ENCODE measurements at regions not wholly inside any gene's neighbourhood (a gene's known extent, or its start where the extent isn't known, plus 50 kb on each side); places are given as distances from the start of the nearest gene placed in this dataset.
"Not testable (repeated sequence)": the region's sequence is repeated elsewhere in the genome, so short reads cannot be mapped to it uniquely, and the experiment has no call there.

DNA sequence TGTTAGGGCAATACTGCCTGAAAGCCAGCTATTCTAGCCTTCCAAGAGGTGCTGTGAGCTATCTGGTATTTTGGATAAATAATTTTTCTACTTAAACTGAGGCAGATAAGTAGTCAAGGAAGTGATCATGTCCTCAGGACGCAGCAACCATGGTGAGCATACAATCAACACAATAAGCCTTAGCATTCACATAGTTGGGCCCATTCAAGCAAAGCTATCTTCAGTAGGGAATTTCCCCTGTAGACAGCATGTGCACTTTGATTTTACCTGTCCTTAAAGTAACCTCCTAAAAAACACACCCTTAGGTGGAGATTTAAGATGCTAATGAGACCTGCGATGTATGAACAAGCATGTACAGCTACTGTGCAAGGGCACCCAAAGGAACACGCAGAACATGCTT is 76.2 kb upstream of the HCN1 start:
- H2AK5ac ChIP-seq (ENCODE audit: low read depth, low read length): no peak overlapping the region
- no peak overlapping the region for H2BK15ac ChIP-seq (ENCODE audit: low read length)
- no peaks in the 10 kb centered on the region for H3K36me3 ChIP-seq (replicated peaks in 1 of 2; ENCODE audit: control insufficient read depth in 2 of 2, insufficient read depth in 2 of 2, low read length in 2 of 2)
- no peak overlapping the region for H3K4me3 ChIP-seq (ENCODE audit: low read length in 2 of 2)
- no peak overlapping the region for H2BK120ac ChIP-seq (ENCODE audit: low read depth, low read length)
- H3K27me3 ChIP-seq (ENCODE audit: control insufficient read depth in 3 of 3, insufficient read depth in 3 of 3, low read depth in 1 of 3, low read length in 3 of 3): no peaks in the 10 kb centered on the region
- H3K27ac ChIP-seq (replicated peaks; ENCODE audit: low read length): no peak overlapping the region
- no peaks in the 10 kb centered on the region for H3K79me1 ChIP-seq (ENCODE audit: low read depth, low read length)
- no CpG with 5 or more reads among the region's 3 CpGs for WGBS, 2 donors (ENCODE audit: extremely low coverage in 2 of 2, insufficient read length in 2 of 2, insufficient replicate concordance in 1 of 2)
- no peak overlapping the region for H3K9ac ChIP-seq (ENCODE audit: low read depth, low read length, poor library complexity)
- H2BK5ac ChIP-seq (ENCODE audit: low read length): no peak overlapping the region
- no peak overlapping the region for H3K14ac ChIP-seq (ENCODE audit: low read length)
- DNase-seq (ENCODE audit: low spot score): no peak
- H3K9me3 ChIP-seq (replicated peaks in 1 of 2; ENCODE audit: control insufficient read depth in 2 of 2, insufficient read depth in 1 of 2, low read depth in 1 of 2, low read length in 2 of 2): no peaks in the 10 kb centered on the region
- no peak overlapping the region for H3K4me2 ChIP-seq (ENCODE audit: insufficient read depth, low read length, poor library complexity, severe bottlenecking)
- H2BK12ac ChIP-seq (ENCODE audit: low read length): no peak overlapping the region
- H4K91ac ChIP-seq (ENCODE audit: low read depth, low read length, poor library complexity): no peak overlapping the region
- H4K8ac ChIP-seq (ENCODE audit: low read depth, low read length): no peak overlapping the region
- H3K4me1 ChIP-seq (ENCODE audit: control insufficient read depth in 2 of 2, insufficient read depth in 1 of 2, low read depth in 1 of 2, low read length in 2 of 2): no peaks in the 10 kb centered on the region
- no peak overlapping the region for H3K23ac ChIP-seq (ENCODE audit: low read depth, low read length, poor library complexity)
- no peak overlapping the region for H3K18ac ChIP-seq (ENCODE audit: low read length)
- H2AFZ ChIP-seq (ENCODE audit: low read length): no peak overlapping the region
- no peak overlapping the region for H3K4ac ChIP-seq (ENCODE audit: low read length)

DNA sequence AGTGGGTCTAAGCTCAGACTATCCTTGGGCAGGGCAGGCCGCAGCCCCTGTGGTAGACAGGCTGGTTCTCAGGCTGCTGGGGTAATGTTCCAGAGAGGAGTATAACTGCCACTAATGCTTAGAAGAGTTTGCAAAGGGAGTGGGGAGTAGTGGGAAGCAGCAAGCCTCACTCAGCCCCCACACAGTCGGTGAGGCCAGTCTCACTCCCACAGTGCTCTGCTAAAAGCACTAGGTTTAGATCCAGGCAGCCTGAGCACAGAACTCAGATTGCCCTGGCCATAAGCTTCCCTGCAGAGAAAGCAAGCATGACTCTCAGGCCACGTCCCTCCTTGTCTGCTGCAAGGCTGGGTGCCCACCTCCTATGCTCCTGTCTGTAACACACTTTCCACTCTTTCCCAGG is 69.4 kb upstream of the HCN1 start:
- Histone ChIP-seq H3K9ac (ENCODE audit: low read depth, low read length, poor library complexity) (no peak overlapping the region), H3K18ac (ENCODE audit: low read length) (no peak overlapping the region)
- WGBS, 2 donors (ENCODE audit: extremely low coverage in 2 of 2, insufficient read length in 2 of 2, insufficient replicate concordance in 1 of 2): no CpG with 5 or more reads among the region's 3 CpGs

DNA sequence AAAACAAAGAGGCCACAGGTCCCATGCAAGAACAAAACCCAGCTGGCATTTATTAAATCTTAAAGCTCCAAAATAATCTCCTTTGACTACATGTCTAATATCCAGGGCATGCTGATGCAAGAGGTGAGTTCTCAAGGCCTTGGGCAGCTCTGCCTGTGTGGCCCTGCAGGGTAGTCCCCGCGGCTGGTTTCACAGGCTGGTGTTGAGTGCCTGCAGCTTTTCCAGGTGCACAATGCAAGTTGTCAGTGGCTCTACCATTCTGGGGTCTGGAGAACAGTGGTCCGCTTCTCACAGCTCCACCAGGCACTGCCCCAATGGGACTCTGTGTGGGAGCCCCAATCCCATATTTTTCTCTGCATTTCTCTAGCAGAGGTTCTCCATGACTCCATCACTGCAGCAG is 54.4 kb upstream of the HCN1 start:
- Histone ChIP-seq H3K9ac (ENCODE audit: low read depth, low read length, poor library complexity) (no peak overlapping the region), H2BK5ac (ENCODE audit: low read length) (no peak overlapping the region), H3K27ac (replicated peaks; ENCODE audit: low read length) (no peak overlapping the region), H3K79me1 (ENCODE audit: low read depth, low read length) (no peaks in the 10 kb centered on the region), H3K23ac (ENCODE audit: low read depth, low read length, poor library complexity) (no peak overlapping the region), H3K14ac (ENCODE audit: low read length) (no peak overlapping the region), H2BK12ac (ENCODE audit: low read length) (no peak overlapping the region), H4K91ac (ENCODE audit: low read depth, low read length, poor library complexity) (no peak overlapping the region), H2AFZ (ENCODE audit: low read length) (no peak overlapping the region), H3K4me3 (ENCODE audit: low read length in 2 of 2) (no peak overlapping the region), H3K4ac (ENCODE audit: low read length) (no peak overlapping the region), H3K9me3 (replicated peaks in 1 of 2; ENCODE audit: control insufficient read depth in 2 of 2, insufficient read depth in 1 of 2, low read depth in 1 of 2, low read length in 2 of 2) (no peaks in the 10 kb centered on the region), H3K27me3 (ENCODE audit: control insufficient read depth in 3 of 3, insufficient read depth in 3 of 3, low read depth in 1 of 3, low read length in 3 of 3) (no peaks in the 10 kb centered on the region), H2BK120ac (ENCODE audit: low read depth, low read length) (no peak overlapping the region), H4K8ac (ENCODE audit: low read depth, low read length) (no peak overlapping the region), H2AK5ac (ENCODE audit: low read depth, low read length) (no peak overlapping the region), H3K4me2 (ENCODE audit: insufficient read depth, low read length, poor library complexity, severe bottlenecking) (no peak overlapping the region), H3K36me3 (replicated peaks in 1 of 2; ENCODE audit: control insufficient read depth in 2 of 2, insufficient read depth in 2 of 2, low read length in 2 of 2) (no peaks in the 10 kb centered on the region), H2BK15ac (ENCODE audit: low read length) (no peak overlapping the region), H3K18ac (ENCODE audit: low read length) (no peak overlapping the region), H3K4me1 (ENCODE audit: control insufficient read depth in 2 of 2, insufficient read depth in 1 of 2, low read depth in 1 of 2, low read length in 2 of 2) (no peaks in the 10 kb centered on the region)
- DNase-seq (ENCODE audit: low spot score): no peak
- no CpG with 5 or more reads among the region's 3 CpGs for WGBS, 2 donors (ENCODE audit: extremely low coverage in 2 of 2, insufficient read length in 2 of 2, insufficient replicate concordance in 1 of 2)

More for the DNA sequence above, 69.4 kb upstream of the HCN1 start:
- no peak overlapping the region for H3K27ac ChIP-seq (replicated peaks; ENCODE audit: low read length)
- H4K91ac ChIP-seq (ENCODE audit: low read depth, low read length, poor library complexity): no peak overlapping the region
- H3K4ac ChIP-seq (ENCODE audit: low read length): no peak overlapping the region
- H3K14ac ChIP-seq (ENCODE audit: low read length): no peak overlapping the region
- H4K8ac ChIP-seq (ENCODE audit: low read depth, low read length): no peak overlapping the region
- H2AK5ac ChIP-seq (ENCODE audit: low read depth, low read length): no peak overlapping the region
- H2BK12ac ChIP-seq (ENCODE audit: low read length): no peak overlapping the region
- H3K27me3 ChIP-seq (ENCODE audit: control insufficient read depth in 3 of 3, insufficient read depth in 3 of 3, low read depth in 1 of 3, low read length in 3 of 3): no peaks in the 10 kb centered on the region
- H3K36me3 ChIP-seq (replicated peaks in 1 of 2; ENCODE audit: control insufficient read depth in 2 of 2, insufficient read depth in 2 of 2, low read length in 2 of 2): no peaks in the 10 kb centered on the region
- no peak overlapping the region for H3K4me3 ChIP-seq (ENCODE audit: low read length in 2 of 2)
- no peak overlapping the region for H2BK5ac ChIP-seq (ENCODE audit: low read length)
- no peaks in the 10 kb centered on the region for H3K9me3 ChIP-seq (replicated peaks in 1 of 2; ENCODE audit: control insufficient read depth in 2 of 2, insufficient read depth in 1 of 2, low read depth in 1 of 2, low read length in 2 of 2)
- H3K23ac ChIP-seq (ENCODE audit: low read depth, low read length, poor library complexity): no peak overlapping the region
- H3K4me2 ChIP-seq (ENCODE audit: insufficient read depth, low read length, poor library complexity, severe bottlenecking): no peak overlapping the region
- H2AFZ ChIP-seq (ENCODE audit: low read length): no peak overlapping the region
- H3K4me1 ChIP-seq (ENCODE audit: control insufficient read depth in 2 of 2, insufficient read depth in 1 of 2, low read depth in 1 of 2, low read length in 2 of 2): no peaks in the 10 kb centered on the region
- no peak overlapping the region for H2BK15ac ChIP-seq (ENCODE audit: low read length)
- DNase-seq (ENCODE audit: low spot score): no peak
- H2BK120ac ChIP-seq (ENCODE audit: low read depth, low read length): no peak overlapping the region
- H3K79me1 ChIP-seq (ENCODE audit: low read depth, low read length): no peaks in the 10 kb centered on the region

DNA sequence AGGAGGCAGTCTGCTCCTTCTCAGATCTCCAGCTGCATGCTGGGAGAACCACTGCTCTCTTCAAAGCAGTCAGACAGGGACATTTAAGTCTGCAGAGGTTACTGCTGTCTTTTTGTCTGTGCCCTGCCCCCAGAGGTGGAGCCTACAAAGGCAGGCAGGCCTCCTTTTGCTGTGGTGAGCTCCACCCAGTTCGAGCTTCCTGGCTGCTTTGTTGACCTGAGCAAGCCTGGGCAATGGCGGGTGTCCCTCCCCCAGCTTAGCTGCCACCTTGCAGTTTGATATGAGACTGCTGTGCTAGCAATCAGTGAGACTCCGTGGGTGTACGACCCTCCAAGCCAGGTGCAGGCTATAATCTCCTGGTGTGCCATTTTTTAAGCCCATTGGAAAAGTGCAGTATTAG is 52.3 kb upstream of the HCN1 start:
- not testable (repeated sequence) for H2BK5ac ChIP-seq (ENCODE audit: low read length); H3K4me2 ChIP-seq (ENCODE audit: insufficient read depth, low read length, poor library complexity, severe bottlenecking); H3K14ac ChIP-seq (ENCODE audit: low read length); H2BK15ac ChIP-seq (ENCODE audit: low read length); H3K27me3 ChIP-seq (ENCODE audit: control insufficient read depth in 3 of 3, insufficient read depth in 3 of 3, low read depth in 1 of 3, low read length in 3 of 3); H3K36me3 ChIP-seq (replicated peaks in 1 of 2; ENCODE audit: control insufficient read depth in 2 of 2, insufficient read depth in 2 of 2, low read length in 2 of 2); H2BK12ac ChIP-seq (ENCODE audit: low read length); H4K91ac ChIP-seq (ENCODE audit: low read depth, low read length, poor library complexity); H3K79me1 ChIP-seq (ENCODE audit: low read depth, low read length); H3K27ac ChIP-seq (replicated peaks; ENCODE audit: low read length); DNase-seq (ENCODE audit: low spot score); H3K9ac ChIP-seq (ENCODE audit: low read depth, low read length, poor library complexity); H3K23ac ChIP-seq (ENCODE audit: low read depth, low read length, poor library complexity); H2AFZ ChIP-seq (ENCODE audit: low read length); H3K4ac ChIP-seq (ENCODE audit: low read length); H3K4me1 ChIP-seq (ENCODE audit: control insufficient read depth in 2 of 2, insufficient read depth in 1 of 2, low read depth in 1 of 2, low read length in 2 of 2); H2BK120ac ChIP-seq (ENCODE audit: low read depth, low read length); H3K18ac ChIP-seq (ENCODE audit: low read length); H3K4me3 ChIP-seq (ENCODE audit: low read length in 2 of 2); H4K8ac ChIP-seq (ENCODE audit: low read depth, low read length); H2AK5ac ChIP-seq (ENCODE audit: low read depth, low read length); H3K9me3 ChIP-seq (replicated peaks in 1 of 2; ENCODE audit: control insufficient read depth in 2 of 2, insufficient read depth in 1 of 2, low read depth in 1 of 2, low read length in 2 of 2)
- WGBS, 2 donors (ENCODE audit: extremely low coverage in 2 of 2, insufficient read length in 2 of 2, insufficient replicate concordance in 1 of 2): no CpG with 5 or more reads among the region's 4 CpGs

Measured in neuronal stem cell (in vitro differentiated cells).